GDM1 (cell line): ENCODE measurements at regions not wholly inside any gene's neighbourhood (a gene's known extent, or its start where the extent isn't known, plus 50 kb on each side); places are given as distances from the start of the nearest gene placed in this dataset.

Experiments used
- DNase-seq: peaks from one replicate; lab custom pipeline; 2025; lab: John Stamatoyannopoulos, UW

- no peak for DNase-seq
Measured at GRCh38 chr12:115078990-115079389, 395.0 kb upstream of the TBX3 start.

GRCh38 chr12:115078334-115078733, 394.4 kb upstream of the TBX3 start:
- no peak for DNase-seq

- no peak for DNase-seq
Measured at GRCh38 chr12:115075552-115076170, 391.7 kb upstream of the TBX3 start.

GRCh38 chr12:115074617-115075016, 390.6 kb upstream of the TBX3 start:
- DNase-seq = no peak

GRCh38 chr12:115072712-115073111, 388.7 kb upstream of the TBX3 start:
- no peak for DNase-seq

- DNase-seq = no peak
Measured at GRCh38 chr12:115070313-115070712, 386.3 kb upstream of the TBX3 start.

GRCh38 chr12:115064296-115064695, 380.3 kb upstream of the TBX3 start:
- DNase-seq = no peak

GRCh38 chr12:115062741-115063140, 378.8 kb upstream of the TBX3 start:
- no peak for DNase-seq

GRCh38 chr12:115060477-115061168, 376.6 kb upstream of the TBX3 start:
- no peak for DNase-seq

- DNase-seq = no peak
Measured at GRCh38 chr12:115057445-115057844, 373.5 kb upstream of the TBX3 start.

- DNase-seq = no peak
Measured at GRCh38 chr12:115051378-115051777, 367.4 kb upstream of the TBX3 start.

- DNase-seq = no peak
Measured at GRCh38 chr12:115049614-115050013, 365.6 kb upstream of the TBX3 start.

GRCh38 chr12:115046805-115047204, 362.8 kb upstream of the TBX3 start:
- no peak for DNase-seq

GRCh38 chr12:115044073-115044472, 360.1 kb upstream of the TBX3 start:
- no peak for DNase-seq

GRCh38 chr12:115043079-115043478, 359.1 kb upstream of the TBX3 start:
- DNase-seq = no peak

- no peak for DNase-seq
Measured at GRCh38 chr12:115042341-115042740, 358.4 kb upstream of the TBX3 start.

- DNase-seq = no peak
Measured at GRCh38 chr12:115037830-115038229, 353.9 kb upstream of the TBX3 start.

- DNase-seq = no peak
Measured at GRCh38 chr12:115035535-115036107, 351.6 kb upstream of the TBX3 start.

- DNase-seq = no peak
Measured at GRCh38 chr12:115032521-115032920, 348.5 kb upstream of the TBX3 start.

- DNase-seq = no peak
Measured at GRCh38 chr12:115030017-115030416, 346.0 kb upstream of the TBX3 start.

GRCh38 chr12:115024531-115024930, 340.6 kb upstream of the TBX3 start:
- no peak for DNase-seq

GRCh38 chr12:115023279-115024265, 339.6 kb upstream of the TBX3 start:
- no peak for DNase-seq
